Mesodermal cell (in vitro differentiated cells): ENCODE measurements at regions not wholly inside any gene's neighbourhood (a gene's known extent, or its start where the extent isn't known, plus 50 kb on each side); places are given as distances from the start of the nearest gene placed in this dataset.

Experiments
- H3K27ac ChIP-seq: 2 replicates; pipeline ENCODE4 v1.7.0; 2013; ENCODE audit warnings: mild to moderate bottlenecking, low read depth, low read length, moderate library complexity; ENCODE audit not compliant: severe bottlenecking
- H3K36me3 ChIP-seq: 2 replicates; pipeline ENCODE4 v1.7.1; 2013; ENCODE audit warnings: mild to moderate bottlenecking, low read length, moderate library complexity; ENCODE audit not compliant: control insufficient read depth, insufficient read depth
- H3K4me1 ChIP-seq: one replicate; pipeline ENCODE4 v1.7.1; 2013; ENCODE audit warnings: mild to moderate bottlenecking, low read length; ENCODE audit not compliant: insufficient read depth, control insufficient read depth, poor library complexity, severe bottlenecking
- H3K4me3 ChIP-seq: 2 replicates; pipeline ENCODE4 v1.7.0; 2013; ENCODE audit warnings: low read length, control low read depth, mild to moderate bottlenecking; ENCODE audit not compliant: insufficient read depth, poor library complexity, severe bottlenecking; ENCODE audit errors: extremely low read depth
- H3K9me3 ChIP-seq: 2 replicates; pipeline ENCODE4 v1.7.1; 2013; ENCODE audit warnings: mild to moderate bottlenecking, low read length, moderate library complexity; ENCODE audit not compliant: control insufficient read depth
- WGBS, 2 experiments: methylation state at CpG; one replicate each; pipeline ENCODE4 v1.1.5; 2013; ENCODE audit warnings: missing lambda C conversion rate in 2 of 2; ENCODE audit not compliant: insufficient coverage in 2 of 2; 5-methylcytosine and 5-hydroxymethylcytosine counted together

DNA sequence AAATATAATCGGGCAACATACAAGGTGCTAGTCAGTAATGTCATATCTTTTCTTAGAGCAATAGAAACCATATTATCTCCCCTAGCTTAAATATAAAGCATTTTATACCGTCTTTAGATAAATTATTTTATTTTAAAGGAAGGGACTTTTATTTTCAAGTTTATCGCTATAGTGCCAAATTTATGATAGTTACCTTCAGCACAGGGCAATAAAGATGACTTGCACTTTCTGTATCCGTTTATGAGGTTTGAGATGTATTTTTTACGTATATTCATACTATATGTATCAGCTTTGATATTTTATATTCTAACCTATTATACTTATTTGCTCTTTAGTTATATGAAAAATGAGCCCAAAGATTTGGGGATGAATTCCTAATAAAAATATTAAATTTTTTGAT, 61.6 kb upstream of the CARD18 start:
- no CpG with 5 or more reads among the region's 5 CpGs for WGBS, 2 experiments
- Histone ChIP-seq H3K4me1 (no peaks in the 10 kb centered on the region), H3K36me3 (no peaks in the 10 kb centered on the region), H3K4me3 (no peak overlapping the region), H3K27ac (no peak overlapping the region), H3K9me3 (no peaks in the 10 kb centered on the region)

DNA sequence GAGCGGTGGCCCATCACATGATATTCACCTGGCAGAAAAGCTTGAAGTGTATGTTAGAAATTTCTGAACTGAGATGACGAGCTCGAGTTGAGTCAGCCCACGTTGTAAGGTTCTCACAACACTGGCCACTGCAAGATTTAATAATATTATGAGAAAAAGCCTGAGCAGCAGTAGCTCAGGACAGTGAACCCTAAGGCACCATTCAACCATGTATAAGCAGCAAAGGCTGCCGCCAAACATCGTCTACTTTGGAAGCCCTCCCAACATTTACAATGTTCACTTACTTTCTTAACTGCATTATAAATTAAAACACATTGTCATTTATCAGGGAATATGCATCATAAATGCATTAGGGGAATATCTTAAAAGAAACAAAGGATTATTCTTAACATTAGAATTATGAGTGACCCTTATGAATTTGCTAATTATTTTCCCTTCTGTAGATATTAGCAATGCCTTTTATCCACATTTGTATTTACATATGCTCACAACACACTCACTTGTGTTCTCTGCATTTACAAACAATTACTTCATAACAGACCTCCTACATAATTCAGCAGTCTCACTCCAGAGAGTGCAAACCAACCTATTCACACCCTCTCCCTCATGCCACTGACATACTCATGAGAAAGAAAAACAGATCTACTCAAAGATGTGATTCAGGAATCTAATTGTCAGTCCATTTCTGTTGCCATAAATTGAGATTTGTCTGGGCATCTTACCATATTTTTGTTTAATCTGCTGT, 57.7 kb upstream of the CARD18 start:
- Histone ChIP-seq H3K27ac (no peak overlapping the region), H3K9me3 (no peaks in the 10 kb centered on the region), H3K4me1 (no peaks in the 10 kb centered on the region), H3K4me3 (no peak overlapping the region), H3K36me3 (no peaks in the 10 kb centered on the region)
- 100% methylated on average over 1 to 2 of the region's 6 CpGs for WGBS, 2 experiments

DNA sequence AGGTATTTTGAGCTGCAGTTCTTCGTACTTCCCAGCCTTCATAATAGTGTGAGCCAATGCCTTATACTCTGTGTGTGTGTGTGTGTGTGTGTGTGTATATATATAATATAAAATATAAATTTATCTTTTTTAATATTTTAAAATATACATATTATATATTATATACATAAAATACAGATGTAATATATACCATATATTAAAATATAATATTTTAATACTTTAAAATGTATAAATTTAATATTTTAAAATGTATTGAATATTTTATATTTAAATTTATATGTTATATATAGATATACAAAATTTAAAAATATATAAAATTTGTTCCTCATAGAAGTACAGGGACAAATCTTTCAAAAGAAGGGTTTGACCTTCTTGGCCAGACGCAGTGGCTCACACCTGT, 53.7 kb upstream of the CARD18 start:
- H3K27ac ChIP-seq = no peak overlapping the region
- no peaks in the 10 kb centered on the region for H3K9me3 ChIP-seq

DNA sequence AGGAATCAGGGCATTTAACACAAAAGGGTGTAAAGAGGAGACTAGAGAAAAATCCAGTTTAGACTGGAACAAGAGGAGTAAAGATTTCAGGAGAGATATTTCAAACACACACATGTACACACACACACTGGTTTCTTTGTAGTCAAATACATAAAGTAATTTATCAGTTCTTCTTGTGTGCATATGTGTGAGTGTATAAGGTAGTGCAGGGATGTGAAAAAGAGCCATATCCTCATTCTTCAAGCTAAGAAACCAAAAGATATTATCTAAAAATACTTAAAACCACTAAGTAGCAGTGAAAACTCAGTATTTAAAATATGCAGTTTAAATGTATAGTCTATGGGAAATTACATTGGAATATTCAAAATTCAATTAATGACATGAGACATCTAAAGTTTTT, 52.5 kb upstream of the CARD18 start:
- Histone ChIP-seq H3K27ac (no peak overlapping the region), H3K4me1 (no peaks in the 10 kb centered on the region), H3K9me3 (no peaks in the 10 kb centered on the region), H3K36me3 (no peaks in the 10 kb centered on the region), H3K4me3 (no peak overlapping the region)

More for the DNA sequence above, 53.7 kb upstream of the CARD18 start:
- H3K36me3 ChIP-seq = no peaks in the 10 kb centered on the region
- 100% methylated on average over 1 of the region's 2 CpGs for WGBS, 2 experiments
- H3K4me3 ChIP-seq = no peak overlapping the region
- H3K4me1 ChIP-seq = no peaks in the 10 kb centered on the region

DNA sequence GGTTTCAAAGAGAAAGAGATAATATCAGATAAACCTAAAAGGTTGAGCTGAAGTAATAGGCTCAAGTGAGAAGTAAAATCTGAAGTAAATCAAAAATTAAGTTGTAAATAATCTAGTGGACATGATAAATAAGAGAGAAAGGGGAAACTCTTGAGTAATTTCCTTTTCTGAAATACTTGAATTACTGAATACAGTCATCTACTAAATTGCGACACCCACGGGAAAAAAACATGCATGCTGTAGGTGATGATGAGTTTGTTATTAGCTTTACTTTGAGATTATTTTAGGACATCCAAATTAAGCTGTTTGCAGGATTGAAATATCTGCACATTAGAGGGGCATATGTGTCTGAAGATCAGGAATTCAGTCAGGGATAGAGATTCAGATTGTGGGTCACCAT, 50.0 kb upstream of the CARD18 start:
- Histone ChIP-seq H3K9me3 (no peaks in the 10 kb centered on the region), H3K4me3 (no peak overlapping the region), H3K36me3 (no peaks in the 10 kb centered on the region), H3K4me1 (no peaks in the 10 kb centered on the region), H3K27ac (no peak overlapping the region)
- 100% methylated on average over 1 of the region's 2 CpGs; no CpG with 5 or more reads in 1 of the 2 experiments for WGBS, 2 experiments
